Brain microvascular endothelial cell (primary cell): ENCODE measurements at regions not wholly inside any gene's neighbourhood (a gene's known extent, or its start where the extent isn't known, plus 50 kb on each side); places are given as distances from the start of the nearest gene placed in this dataset.

Source experiments
- DNase-seq: peaks from one replicate; pipeline ENCODE4 v3.0.0-alpha.2; 2020
- H3K27ac ChIP-seq: fragments of 250-450 bp; sonication (Bioruptor Pico); 2 replicates; pipeline ENCODE4 v1.5.1; 2020; ENCODE audit warnings: mild to moderate bottlenecking, moderate library complexity
- H3K27me3 ChIP-seq: fragments of 250-450 bp; sonication (Bioruptor Pico); replicated peaks from 2 replicates; pipeline ENCODE4 v1.5.1; 2020; ENCODE audit warnings: mild to moderate bottlenecking
- H3K36me3 ChIP-seq: fragments of 250-450 bp; sonication (Bioruptor Pico); replicated peaks from 2 replicates; pipeline ENCODE4 v1.5.1; 2020; ENCODE audit warnings: mild to moderate bottlenecking
- H3K4me3 ChIP-seq: 2 replicates; pipeline ENCODE4 v1.5.1; 2011; ENCODE audit warnings: low read depth, mild to moderate bottlenecking, control low read depth, low read length, moderate library complexity
- in situ Hi-C: cut with HindIII; loops from 2 replicates; pipeline ENCODE4 v1.10.0; 2017; ENCODE audit warnings: low sequenced_read_pairs, low pct_ligation_motif_present
- TF ChIP-seq, protein P1 (sequence below): IDR thresholded peaks from 2 replicates; pipeline ENCODE4 v1.5.1; 2011; ENCODE audit warnings: low read depth, mild to moderate bottlenecking, moderate library complexity, low read length, control low read depth, inconsistent platforms; ENCODE audit errors: missing control alignments

DNA sequence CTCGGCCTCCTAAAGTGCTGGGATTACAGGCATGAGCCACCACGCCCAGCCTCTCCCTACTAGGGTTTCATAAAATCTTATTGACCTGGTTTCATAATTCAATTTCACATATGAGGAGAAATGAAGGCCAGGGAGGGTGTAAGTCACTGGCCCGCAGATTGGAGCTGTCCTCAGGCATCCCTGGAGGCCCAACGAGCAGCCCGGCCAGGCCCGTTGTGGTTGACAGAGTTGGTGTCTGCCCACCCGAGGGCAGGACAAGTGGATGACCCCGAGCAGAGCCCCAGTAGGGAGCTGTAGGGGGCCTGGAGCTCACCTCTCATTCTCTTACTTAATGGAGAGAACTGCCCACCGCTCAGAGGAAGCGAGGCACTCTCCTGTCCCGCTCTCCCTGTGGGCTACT lies 78.9 kb downstream of the CPN2 start:
- TF ChIP-seq, protein P1, sequence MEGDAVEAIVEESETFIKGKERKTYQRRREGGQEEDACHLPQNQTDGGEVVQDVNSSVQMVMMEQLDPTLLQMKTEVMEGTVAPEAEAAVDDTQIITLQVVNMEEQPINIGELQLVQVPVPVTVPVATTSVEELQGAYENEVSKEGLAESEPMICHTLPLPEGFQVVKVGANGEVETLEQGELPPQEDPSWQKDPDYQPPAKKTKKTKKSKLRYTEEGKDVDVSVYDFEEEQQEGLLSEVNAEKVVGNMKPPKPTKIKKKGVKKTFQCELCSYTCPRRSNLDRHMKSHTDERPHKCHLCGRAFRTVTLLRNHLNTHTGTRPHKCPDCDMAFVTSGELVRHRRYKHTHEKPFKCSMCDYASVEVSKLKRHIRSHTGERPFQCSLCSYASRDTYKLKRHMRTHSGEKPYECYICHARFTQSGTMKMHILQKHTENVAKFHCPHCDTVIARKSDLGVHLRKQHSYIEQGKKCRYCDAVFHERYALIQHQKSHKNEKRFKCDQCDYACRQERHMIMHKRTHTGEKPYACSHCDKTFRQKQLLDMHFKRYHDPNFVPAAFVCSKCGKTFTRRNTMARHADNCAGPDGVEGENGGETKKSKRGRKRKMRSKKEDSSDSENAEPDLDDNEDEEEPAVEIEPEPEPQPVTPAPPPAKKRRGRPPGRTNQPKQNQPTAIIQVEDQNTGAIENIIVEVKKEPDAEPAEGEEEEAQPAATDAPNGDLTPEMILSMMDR, result no peak
- no peaks in the 10 kb centered on the region for H3K27me3 ChIP-seq
- H3K4me3 ChIP-seq, result no peak overlapping the region
- H3K27ac ChIP-seq, result no peak overlapping the region
- H3K36me3 ChIP-seq, result no peaks in the 10 kb centered on the region
- no peak for DNase-seq
- in situ Hi-C loops, result no loop called here

DNA sequence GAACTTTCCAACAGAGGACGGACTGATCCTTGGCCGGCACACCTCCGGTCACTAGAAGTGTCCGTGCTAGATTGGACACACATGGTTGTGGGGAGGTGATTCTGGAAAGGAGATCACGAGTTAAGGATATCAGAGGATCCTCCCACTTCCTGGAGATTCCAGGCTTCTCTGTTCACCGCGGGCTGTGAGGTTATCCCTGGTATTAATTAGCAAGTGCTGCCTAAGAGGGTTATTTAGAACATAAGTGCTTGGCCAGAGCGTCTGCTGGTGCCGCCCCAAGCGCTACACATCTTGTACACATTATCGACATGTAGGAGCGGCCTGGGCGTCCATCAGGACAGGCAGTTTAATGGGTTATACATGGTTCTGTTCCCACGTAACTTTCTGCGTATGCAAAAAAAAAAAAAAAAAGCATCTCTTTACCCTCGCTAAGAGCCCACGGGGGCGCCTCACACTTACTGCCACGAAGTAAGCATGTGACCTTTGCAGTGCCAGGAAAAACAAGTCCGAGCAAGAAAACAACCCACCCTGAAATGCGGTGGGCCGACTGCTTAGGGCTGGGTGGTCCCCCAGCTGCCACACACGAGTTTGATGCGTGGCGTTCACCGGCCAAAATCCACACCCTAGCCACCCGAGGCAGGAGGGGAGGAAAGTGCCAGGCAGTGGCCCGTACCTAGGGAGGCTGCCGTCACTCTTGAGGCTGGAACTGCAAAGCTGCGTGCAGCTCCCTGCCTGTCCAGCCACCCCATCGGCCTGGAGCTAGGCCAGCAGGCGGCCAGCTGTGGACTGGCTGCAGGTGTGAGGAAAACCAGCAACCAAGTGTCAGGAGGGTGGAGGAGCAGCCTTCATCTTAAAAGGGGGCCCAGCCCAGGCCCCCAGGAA lies 78.0 kb downstream of the CPN2 start:
- Histone ChIP-seq H3K27me3 (no peaks in the 10 kb centered on the region), H3K36me3 (no peaks in the 10 kb centered on the region), H3K27ac (no peak overlapping the region), H3K4me3 (no peak overlapping the region)
- in situ Hi-C loops, result no loop called here
- no peak for DNase-seq
- TF ChIP-seq, protein P1, result no peak

DNA sequence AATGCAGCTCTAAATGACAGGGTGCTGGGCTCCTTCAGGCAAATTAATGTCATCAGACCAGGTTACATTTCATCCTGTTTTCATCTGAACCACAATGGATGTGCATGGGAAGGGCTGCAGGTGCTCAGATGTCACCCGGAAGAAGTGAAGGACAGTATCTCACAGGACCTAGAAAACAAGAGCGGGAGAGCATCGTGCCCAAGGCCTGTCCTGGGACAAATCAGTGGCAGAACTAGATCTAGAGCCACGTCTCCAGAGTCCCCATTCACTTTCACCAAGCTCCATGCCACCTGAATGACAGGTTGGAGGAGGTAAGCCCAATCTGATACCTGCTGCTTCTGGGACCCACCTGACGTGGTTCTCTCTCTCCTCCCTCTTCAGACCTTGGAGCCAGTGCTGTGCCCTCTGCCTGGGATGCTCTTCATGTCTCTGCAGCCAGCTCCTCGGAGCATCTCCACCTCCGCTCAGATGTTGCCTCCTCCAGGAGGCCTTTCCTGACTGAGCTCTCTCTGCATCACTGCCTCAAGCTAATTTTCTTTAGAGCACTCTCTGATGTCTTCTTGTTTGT lies 77.3 kb downstream of the CPN2 start:
- Histone ChIP-seq H3K27ac (no peak overlapping the region), H3K36me3 (no peaks in the 10 kb centered on the region), H3K4me3 (no peak overlapping the region), H3K27me3 (no peaks in the 10 kb centered on the region)
- TF ChIP-seq, protein P1, result no peak
- in situ Hi-C loops, result no loop called here
- no peak for DNase-seq

GRCh38 chr3:194274424-194275085 lies 76.6 kb downstream of the CPN2 start:
- no peaks in the 10 kb centered on the region for H3K36me3 ChIP-seq
- H3K27me3 ChIP-seq, result no peaks in the 10 kb centered on the region
- no peak for DNase-seq
- TF ChIP-seq, protein P1, result peak; percentile 10
- H3K4me3 ChIP-seq, result no peak overlapping the region
- no peak overlapping the region for H3K27ac ChIP-seq
- in situ Hi-C loops, result no loop called here

DNA sequence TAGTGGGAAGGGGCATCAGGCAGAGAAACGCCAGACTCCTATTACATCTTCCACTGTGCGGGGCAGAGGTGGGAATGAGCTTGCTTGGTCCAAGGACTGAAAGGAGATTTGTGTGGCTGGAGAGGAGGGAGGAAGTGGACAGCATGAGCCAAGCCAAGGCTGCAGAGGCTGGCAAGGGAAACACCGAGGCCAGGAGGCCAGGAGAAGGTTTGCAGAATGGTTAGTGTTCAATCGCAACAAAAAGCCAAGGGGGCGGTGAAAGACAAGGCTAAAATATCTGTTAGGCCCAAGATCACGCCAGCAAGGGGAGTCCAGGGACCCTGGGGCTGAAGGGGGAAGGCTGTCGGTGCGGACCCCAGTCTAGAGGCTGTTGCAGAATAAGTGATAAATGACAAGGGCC lies 75.8 kb downstream of the CPN2 start:
- in situ Hi-C loops, result no loop called here
- no peaks in the 10 kb centered on the region for H3K36me3 ChIP-seq
- H3K4me3 ChIP-seq, result no peak overlapping the region
- no peak for DNase-seq
- TF ChIP-seq, protein P1, result no peak
- no peak overlapping the region for H3K27ac ChIP-seq
- peaks cover under 1% of the 10 kb centered on the region for H3K27me3 ChIP-seq
